Neural progenitor cell (in vitro differentiated cells): ENCODE measurements at regions not wholly inside any gene's neighbourhood (a gene's known extent, or its start where the extent isn't known, plus 50 kb on each side); places are given as distances from the start of the nearest gene placed in this dataset.

ENCODE experiments used
- DNase-seq: peaks from one replicate; pipeline ENCODE4 v3.0.0-alpha.2; 2016; ENCODE audit warnings: low spot score
- H2AFZ ChIP-seq: fragments of 200-600 bp; sonication (generic); replicated peaks from 2 replicates; pipeline ENCODE4 v1.6.1; 2016; ENCODE audit warnings: antibody characterized with exemption
- H3F3A ChIP-seq: fragments of 200-600 bp; sonication (generic); 2 replicates; pipeline ENCODE4 v1.6.1; 2016; ENCODE audit warnings: antibody characterized with exemption, low read depth
- H3K27ac ChIP-seq: fragments of 200-600 bp; sonication (generic); 2 replicates; pipeline ENCODE4 v1.5.1; 2016; ENCODE audit warnings: mild to moderate bottlenecking
- H3K27me3 ChIP-seq: fragments of 200-600 bp; sonication (generic); 2 replicates; pipeline ENCODE4 v1.6.1; 2016; ENCODE audit warnings: mild to moderate bottlenecking, moderate library complexity
- H3K36me3 ChIP-seq: fragments of 200-600 bp; sonication (generic); 2 replicates; pipeline ENCODE4 v1.5.1; 2016
- H3K4me1 ChIP-seq: fragments of 200-600 bp; sonication (generic); 2 replicates; pipeline ENCODE4 v1.6.1; 2016; ENCODE audit warnings: mixed run types
- H3K4me2 ChIP-seq: fragments of 200-600 bp; sonication (generic); 2 replicates; pipeline ENCODE4 v1.6.1; 2016
- H3K4me3 ChIP-seq: fragments of 200-600 bp; sonication (generic); 2 replicates; pipeline ENCODE4 v1.5.1; 2016
- H3K79me2 ChIP-seq: fragments of 200-600 bp; sonication (generic); 2 replicates; pipeline ENCODE4 v1.6.1; 2016; ENCODE audit warnings: low read depth
- H3K9ac ChIP-seq: fragments of 200-600 bp; sonication (generic); 2 replicates; pipeline ENCODE4 v1.6.1; 2016
- H3K9me3 ChIP-seq: fragments of 200-600 bp; sonication (generic); 2 replicates; pipeline ENCODE4 v1.5.1; 2016; ENCODE audit warnings: low read depth
- H4K20me1 ChIP-seq: fragments of 200-600 bp; sonication (generic); 2 replicates; pipeline ENCODE4 v1.6.1; 2016; ENCODE audit warnings: low read depth
- H3K27ac Mint-ChIP-seq: 3 replicates; pipeline ENCODE4 v1.8.0; 2021; ENCODE audit warnings: mixed read lengths
- H3K27me3 Mint-ChIP-seq: 2 replicates; pipeline ENCODE4 v1.8.0; 2022; ENCODE audit warnings: low read depth, mild to moderate bottlenecking, inconsistent platforms, moderate library complexity, mixed read lengths; ENCODE audit not compliant: insufficient read depth
- H3K36me3 Mint-ChIP-seq: 3 replicates; pipeline ENCODE4 v1.8.0; 2021; ENCODE audit warnings: mixed read lengths
- H3K4me1 Mint-ChIP-seq: 3 replicates; pipeline ENCODE4 v1.8.0; 2021; ENCODE audit warnings: mixed read lengths
- H3K4me3 Mint-ChIP-seq: 3 replicates; pipeline ENCODE4 v1.8.0; 2021; ENCODE audit warnings: mild to moderate bottlenecking, moderate library complexity, mixed read lengths
- H3K9me3 Mint-ChIP-seq: 3 replicates; pipeline ENCODE4 v1.8.0; 2020; ENCODE audit warnings: mixed read lengths
- EZH2 ChIP-seq: fragments of 200-600 bp; sonication (generic); IDR thresholded peaks from 2 replicates; pipeline ENCODE4 v1.6.1; 2017; ENCODE audit warnings: antibody characterized with exemption, mild to moderate bottlenecking, moderate library complexity
- EZH2phosphoT487 ChIP-seq: fragments of 200-600 bp; sonication (generic); IDR thresholded peaks from 2 replicates; pipeline ENCODE4 v1.6.1; 2017; ENCODE audit warnings: antibody characterized with exemption
- TF ChIP-seq, protein P1 (sequence below): fragments of 200-600 bp; sonication (generic); IDR thresholded peaks from 2 replicates; pipeline ENCODE4 v1.5.1; 2017; ENCODE audit warnings: antibody characterized with exemption, mild to moderate bottlenecking

- Mint-ChIP-seq H3K36me3 (no peaks in the 10 kb centered on the region), H3K27ac (no peak overlapping the region), H3K27me3 (peaks cover 2% of the 10 kb centered on the region), H3K4me3 (no peak overlapping the region), H3K9me3 (no peaks in the 10 kb centered on the region), H3K4me1 (no peaks in the 10 kb centered on the region)
- no peaks in the 10 kb centered on the region for H4K20me1 ChIP-seq
- H3K9me3 ChIP-seq: no peaks in the 10 kb centered on the region
- no peak overlapping the region for H3K27ac ChIP-seq
- H3K9ac ChIP-seq: no peak overlapping the region
- no peaks in the 10 kb centered on the region for H3F3A ChIP-seq
- no peak overlapping the region for H3K4me2 ChIP-seq
- TF ChIP-seq EZH2phosphoT487: no peak
- TF ChIP-seq, protein P1, sequence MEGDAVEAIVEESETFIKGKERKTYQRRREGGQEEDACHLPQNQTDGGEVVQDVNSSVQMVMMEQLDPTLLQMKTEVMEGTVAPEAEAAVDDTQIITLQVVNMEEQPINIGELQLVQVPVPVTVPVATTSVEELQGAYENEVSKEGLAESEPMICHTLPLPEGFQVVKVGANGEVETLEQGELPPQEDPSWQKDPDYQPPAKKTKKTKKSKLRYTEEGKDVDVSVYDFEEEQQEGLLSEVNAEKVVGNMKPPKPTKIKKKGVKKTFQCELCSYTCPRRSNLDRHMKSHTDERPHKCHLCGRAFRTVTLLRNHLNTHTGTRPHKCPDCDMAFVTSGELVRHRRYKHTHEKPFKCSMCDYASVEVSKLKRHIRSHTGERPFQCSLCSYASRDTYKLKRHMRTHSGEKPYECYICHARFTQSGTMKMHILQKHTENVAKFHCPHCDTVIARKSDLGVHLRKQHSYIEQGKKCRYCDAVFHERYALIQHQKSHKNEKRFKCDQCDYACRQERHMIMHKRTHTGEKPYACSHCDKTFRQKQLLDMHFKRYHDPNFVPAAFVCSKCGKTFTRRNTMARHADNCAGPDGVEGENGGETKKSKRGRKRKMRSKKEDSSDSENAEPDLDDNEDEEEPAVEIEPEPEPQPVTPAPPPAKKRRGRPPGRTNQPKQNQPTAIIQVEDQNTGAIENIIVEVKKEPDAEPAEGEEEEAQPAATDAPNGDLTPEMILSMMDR: no peak
- TF ChIP-seq EZH2: no peak
- H3K27me3 ChIP-seq: no peaks in the 10 kb centered on the region
- H3K79me2 ChIP-seq: no peaks in the 10 kb centered on the region
- no peak overlapping the region for H2AFZ ChIP-seq
- no peak for DNase-seq
- no peaks in the 10 kb centered on the region for H3K36me3 ChIP-seq
- no peak overlapping the region for H3K4me3 ChIP-seq
- H3K4me1 ChIP-seq: no peaks in the 10 kb centered on the region
Observed at GRCh38 chr2:215652388-215652787, 216.5 kb upstream of the FN1 start.

DNA sequence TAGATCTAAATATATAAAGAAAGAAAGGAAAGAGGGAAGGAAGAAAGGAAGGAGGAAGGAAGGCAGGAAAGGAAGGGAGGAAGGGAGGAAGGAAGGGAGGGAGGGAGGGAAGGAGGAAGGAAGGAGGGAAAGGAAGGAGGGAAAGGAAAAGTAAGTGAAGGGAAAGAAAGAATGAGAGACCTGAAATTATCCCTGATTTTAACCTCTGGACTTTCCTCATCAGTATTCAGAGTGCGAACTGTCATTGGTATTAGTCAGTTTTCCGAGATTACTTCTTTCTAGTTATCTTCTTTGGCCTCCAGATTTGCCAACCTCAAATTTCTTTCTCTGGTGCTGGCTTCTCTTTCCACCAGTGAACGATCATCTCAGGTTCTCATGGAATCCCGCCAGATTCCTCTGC is 215.5 kb upstream of the FN1 start:
- Histone ChIP-seq H3K9me3 (no peaks in the 10 kb centered on the region), H3K27ac (no peak overlapping the region), H3K4me2 (no peak overlapping the region), H4K20me1 (no peaks in the 10 kb centered on the region), H2AFZ (no peak overlapping the region), H3K79me2 (no peaks in the 10 kb centered on the region), H3K9ac (no peak overlapping the region), H3K27me3 (no peaks in the 10 kb centered on the region), H3F3A (no peaks in the 10 kb centered on the region), H3K4me1 (no peaks in the 10 kb centered on the region), H3K4me3 (no peak overlapping the region), H3K36me3 (no peaks in the 10 kb centered on the region)
- Mint-ChIP-seq H3K9me3 (no peaks in the 10 kb centered on the region), H3K27me3 (no peaks in the 10 kb centered on the region), H3K4me3 (no peak overlapping the region), H3K36me3 (no peaks in the 10 kb centered on the region), H3K4me1 (no peaks in the 10 kb centered on the region), H3K27ac (no peak overlapping the region)
- TF ChIP-seq, protein P1: no peak
- no peak for TF ChIP-seq EZH2
- no peak for DNase-seq

GRCh38 chr2:215644233-215644897 is 208.5 kb upstream of the FN1 start:
- H3K4me3 Mint-ChIP-seq: no peak overlapping the region
- no peaks in the 10 kb centered on the region for H3K27me3 Mint-ChIP-seq
- Histone ChIP-seq H3K27me3 (no peaks in the 10 kb centered on the region), H3K4me1 (no peaks in the 10 kb centered on the region), H3K9me3 (no peaks in the 10 kb centered on the region), H3K4me3 (no peak overlapping the region), H3F3A (no peaks in the 10 kb centered on the region), H2AFZ (no peak overlapping the region), H4K20me1 (no peaks in the 10 kb centered on the region), H3K36me3 (no peaks in the 10 kb centered on the region), H3K4me2 (no peak overlapping the region), H3K9ac (no peak overlapping the region), H3K27ac (no peak overlapping the region), H3K79me2 (no peaks in the 10 kb centered on the region)
- TF ChIP-seq EZH2phosphoT487 (no peak), EZH2 (no peak)
- TF ChIP-seq, protein P1: no peak
- H3K9me3 Mint-ChIP-seq: peaks cover 2% of the 10 kb centered on the region
- no peak for DNase-seq
- H3K4me1 Mint-ChIP-seq: no peaks in the 10 kb centered on the region
- no peak overlapping the region for H3K27ac Mint-ChIP-seq
- no peaks in the 10 kb centered on the region for H3K36me3 Mint-ChIP-seq
